Trophoblast cell (in vitro differentiated cells and primary cell): ENCODE measurements at regions not wholly inside any gene's neighbourhood (a gene's known extent, or its start where the extent isn't known, plus 50 kb on each side); places are given as distances from the start of the nearest gene placed in this dataset.

ENCODE experiments used
- DNase-seq, 2 donors: peaks; one replicate each; pipeline ENCODE4 v3.0.0-alpha.2; 2016
- H2AFZ ChIP-seq: 2 replicates; pipeline ENCODE4 v1.6.1; 2013; ENCODE audit warnings: low read length, moderate library complexity, mild to moderate bottlenecking; ENCODE audit not compliant: insufficient read depth, poor library complexity
- H2AK5ac ChIP-seq: 2 replicates; pipeline ENCODE4 v1.6.1; 2013; ENCODE audit warnings: mild to moderate bottlenecking, low read length
- H2BK120ac ChIP-seq: 2 replicates; pipeline ENCODE4 v1.6.1; 2013; ENCODE audit warnings: low read length, mild to moderate bottlenecking, moderate library complexity; ENCODE audit not compliant: insufficient read depth, poor library complexity
- H2BK12ac ChIP-seq: 2 replicates; pipeline ENCODE4 v1.6.1; 2013; ENCODE audit warnings: mild to moderate bottlenecking, low read length, moderate library complexity
- H2BK5ac ChIP-seq: 2 replicates; pipeline ENCODE4 v1.6.1; 2013; ENCODE audit warnings: low read length, low read depth, moderate library complexity, mild to moderate bottlenecking; ENCODE audit not compliant: poor library complexity
- H3K14ac ChIP-seq: 2 replicates; pipeline ENCODE4 v1.6.1; 2013; ENCODE audit warnings: mild to moderate bottlenecking, low read length
- H3K18ac ChIP-seq: 2 replicates; pipeline ENCODE4 v1.6.1; 2013; ENCODE audit warnings: mild to moderate bottlenecking, low read length
- H3K23ac ChIP-seq: 2 replicates; pipeline ENCODE4 v1.6.1; 2013; ENCODE audit warnings: low read length
- H3K27ac ChIP-seq: 2 replicates; pipeline ENCODE4 v1.5.1; 2013; ENCODE audit warnings: low read depth, mild to moderate bottlenecking, inconsistent platforms, low read length, moderate library complexity
- H3K27me3 ChIP-seq: 2 replicates; pipeline ENCODE4 v1.6.1; 2013; ENCODE audit warnings: inconsistent platforms, mild to moderate bottlenecking, low read length, moderate library complexity; ENCODE audit not compliant: insufficient read depth
- H3K36me3 ChIP-seq, 2 experiments: 1 replicate in 1 of 2; 2 replicates in 1 of 2; pipeline ENCODE4 v1.6.1; 2013; ENCODE audit warnings: low read length in 2 of 2, mild to moderate bottlenecking in 2 of 2, moderate library complexity in 1 of 2; ENCODE audit not compliant: insufficient read depth in 2 of 2, control insufficient read depth in 1 of 2
- H3K4ac ChIP-seq: 2 replicates; pipeline ENCODE4 v1.6.1; 2013; ENCODE audit warnings: low read depth, mild to moderate bottlenecking, low read length, moderate library complexity
- H3K4me1 ChIP-seq, 2 experiments: 1 replicate in 1 of 2; 2 replicates in 1 of 2; pipeline ENCODE4 v1.6.1; 2013; ENCODE audit warnings: low read length in 2 of 2, mild to moderate bottlenecking in 2 of 2, moderate library complexity in 1 of 2; ENCODE audit not compliant: insufficient read depth in 2 of 2, control insufficient read depth in 1 of 2
- H3K4me2 ChIP-seq: 2 replicates; pipeline ENCODE4 v1.6.1; 2013; ENCODE audit warnings: inconsistent platforms, mild to moderate bottlenecking, low read length, moderate library complexity
- H3K4me3 ChIP-seq: 2 replicates; pipeline ENCODE4 v1.5.1; 2013; ENCODE audit warnings: mild to moderate bottlenecking, low read depth, low read length, inconsistent platforms
- H3K79me1 ChIP-seq: one replicate; pipeline ENCODE4 v1.6.1; 2013; ENCODE audit warnings: low read length
- H3K79me2 ChIP-seq: 2 replicates; pipeline ENCODE4 v1.6.1; 2013; ENCODE audit warnings: low read length, mild to moderate bottlenecking; ENCODE audit not compliant: control insufficient read depth, insufficient read depth, poor library complexity
- H3K9ac ChIP-seq: 2 replicates; pipeline ENCODE4 v1.6.1; 2013; ENCODE audit warnings: mild to moderate bottlenecking, low read length
- H3K9me3 ChIP-seq: 2 replicates; pipeline ENCODE4 v1.6.1; 2013; ENCODE audit warnings: low read depth, mild to moderate bottlenecking, control low read depth, inconsistent platforms, low read length; ENCODE audit not compliant: insufficient read depth
- H4K12ac ChIP-seq: 2 replicates; pipeline ENCODE4 v1.6.1; 2013; ENCODE audit warnings: low read depth, mild to moderate bottlenecking, low read length, moderate library complexity
- H4K8ac ChIP-seq: 2 replicates; pipeline ENCODE4 v1.6.1; 2013; ENCODE audit warnings: low read depth, mild to moderate bottlenecking, low read length, moderate library complexity
- H4K91ac ChIP-seq: one replicate; pipeline ENCODE4 v1.6.1; 2013; ENCODE audit warnings: low read depth, mild to moderate bottlenecking, low read length, moderate library complexity
- WGBS: extraction: QIAGEN DNeasy Blood & Tissue Kit; methylation state at CpG from one replicate; pipeline ENCODE4 v1.1.7; 2013; ENCODE audit warnings: missing lambda C conversion rate; ENCODE audit not compliant: insufficient read length, insufficient coverage; ENCODE audit errors: extremely low coverage; 5-methylcytosine and 5-hydroxymethylcytosine counted together

GRCh38 chr7:118944271-118944670 lies 719.8 kb downstream of the ANKRD7 start:
- DNase-seq = no peak
- no peak overlapping the region for H3K4me3 ChIP-seq
- no peak overlapping the region for H2BK120ac ChIP-seq
- H4K91ac ChIP-seq = no peak overlapping the region
- H4K12ac ChIP-seq = no peak overlapping the region
- H3K9ac ChIP-seq = no peak overlapping the region
- no peak overlapping the region for H3K14ac ChIP-seq
- H2BK5ac ChIP-seq = no peak overlapping the region
- H3K4me1 ChIP-seq = no peaks in the 10 kb centered on the region
- WGBS = no CpG with 5 or more reads among the region's 5 CpGs
- H4K8ac ChIP-seq = no peak overlapping the region
- no peaks in the 10 kb centered on the region for H3K9me3 ChIP-seq
- no peak overlapping the region for H3K23ac ChIP-seq
- no peaks in the 10 kb centered on the region for H3K36me3 ChIP-seq
- H2BK12ac ChIP-seq = no peak overlapping the region
- no peak overlapping the region for H3K18ac ChIP-seq
- H2AFZ ChIP-seq = no peak overlapping the region
- no peaks in the 10 kb centered on the region for H3K79me1 ChIP-seq
- no peak overlapping the region for H3K27ac ChIP-seq
- no peaks in the 10 kb centered on the region for H3K27me3 ChIP-seq
- no peak overlapping the region for H2AK5ac ChIP-seq
- no peak overlapping the region for H3K4ac ChIP-seq
- H3K79me2 ChIP-seq = no peaks in the 10 kb centered on the region
- H3K4me2 ChIP-seq = no peak overlapping the region

GRCh38 chr7:118945911-118946682 lies 721.6 kb downstream of the ANKRD7 start:
- Histone ChIP-seq H3K14ac (no peak overlapping the region), H3K79me2 (no peaks in the 10 kb centered on the region)

DNA sequence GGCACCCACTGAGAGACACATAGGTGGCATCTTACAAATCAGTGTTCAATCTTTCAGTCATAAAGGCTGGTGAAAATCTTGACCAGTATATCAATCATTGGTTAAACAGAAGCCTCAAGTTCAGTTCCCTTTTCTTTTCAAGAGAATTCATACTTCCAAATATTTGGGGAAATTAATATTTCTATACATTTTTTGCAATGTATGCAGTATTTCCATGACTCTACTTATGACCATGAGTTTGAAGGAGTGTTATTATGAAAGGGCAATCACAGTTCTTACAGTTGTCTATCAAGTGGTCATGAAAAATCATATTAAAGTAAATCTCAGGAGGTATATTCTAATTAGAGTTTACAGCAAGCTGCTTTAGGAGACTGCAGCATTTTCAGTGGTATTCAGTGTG lies 724.0 kb downstream of the ANKRD7 start:
- H3K36me3 ChIP-seq = no peaks in the 10 kb centered on the region

More at GRCh38 chr7:118945911-118946682, 721.6 kb downstream of the ANKRD7 start:
- H2BK120ac ChIP-seq = no peak overlapping the region
- H3K79me1 ChIP-seq = no peaks in the 10 kb centered on the region
- no peak overlapping the region for H3K4me3 ChIP-seq
- no peak overlapping the region for H3K4me2 ChIP-seq
- H3K23ac ChIP-seq = no peak overlapping the region
- no peaks in the 10 kb centered on the region for H3K4me1 ChIP-seq
- H2BK12ac ChIP-seq = no peak overlapping the region
- no peak overlapping the region for H4K12ac ChIP-seq
- no peak overlapping the region for H2AFZ ChIP-seq
- no peak overlapping the region for H3K9ac ChIP-seq
- no peak overlapping the region for H2AK5ac ChIP-seq
- no CpG with 5 or more reads among the region's 13 CpGs for WGBS
- no peaks in the 10 kb centered on the region for H3K27me3 ChIP-seq
- no peak overlapping the region for H3K18ac ChIP-seq
- no peak for DNase-seq
- H4K91ac ChIP-seq = no peak overlapping the region
- no peaks in the 10 kb centered on the region for H3K9me3 ChIP-seq
- H3K27ac ChIP-seq = no peak overlapping the region
- H3K36me3 ChIP-seq = no peaks in the 10 kb centered on the region
- no peak overlapping the region for H2BK5ac ChIP-seq
- no peak overlapping the region for H3K4ac ChIP-seq
- no peak overlapping the region for H4K8ac ChIP-seq

GRCh38 chr7:118949031-118949430 lies 724.5 kb downstream of the ANKRD7 start:
- no peak for DNase-seq
- H3K4me3 ChIP-seq = no peak overlapping the region
- no CpG with 5 or more reads among the region's 1 CpG for WGBS

More for the DNA sequence above, 724.0 kb downstream of the ANKRD7 start:
- Histone ChIP-seq H3K79me2 (no peaks in the 10 kb centered on the region), H3K27ac (no peak overlapping the region), H4K8ac (no peak overlapping the region), H3K9ac (no peak overlapping the region), H2BK5ac (no peak overlapping the region), H3K9me3 (no peaks in the 10 kb centered on the region), H3K4me2 (no peak overlapping the region), H4K91ac (no peak overlapping the region), H3K4me3 (no peak overlapping the region), H4K12ac (no peak overlapping the region), H3K79me1 (no peaks in the 10 kb centered on the region), H2BK12ac (no peak overlapping the region), H3K4me1 (no peaks in the 10 kb centered on the region), H3K18ac (no peak overlapping the region), H3K14ac (no peak overlapping the region), H3K27me3 (no peaks in the 10 kb centered on the region), H2BK120ac (no peak overlapping the region), H2AK5ac (no peak overlapping the region), H3K23ac (no peak overlapping the region), H2AFZ (no peak overlapping the region), H3K4ac (no peak overlapping the region)
- DNase-seq = no peak

More at GRCh38 chr7:118949031-118949430, 724.5 kb downstream of the ANKRD7 start:
- no peaks in the 10 kb centered on the region for H3K36me3 ChIP-seq
- no peak overlapping the region for H2AFZ ChIP-seq
- no peak overlapping the region for H3K27ac ChIP-seq
- no peak overlapping the region for H2BK12ac ChIP-seq
- H4K12ac ChIP-seq = no peak overlapping the region
- no peaks in the 10 kb centered on the region for H3K79me2 ChIP-seq
- no peak overlapping the region for H3K9ac ChIP-seq
- H3K27me3 ChIP-seq = no peaks in the 10 kb centered on the region
- no peak overlapping the region for H4K91ac ChIP-seq
- H3K4me2 ChIP-seq = no peak overlapping the region
- no peaks in the 10 kb centered on the region for H3K4me1 ChIP-seq
- H4K8ac ChIP-seq = no peak overlapping the region
- no peak overlapping the region for H2BK120ac ChIP-seq
- H3K14ac ChIP-seq = no peak overlapping the region
- no peak overlapping the region for H2BK5ac ChIP-seq
- no peak overlapping the region for H2AK5ac ChIP-seq
- H3K18ac ChIP-seq = no peak overlapping the region
- no peak overlapping the region for H3K23ac ChIP-seq
- no peak overlapping the region for H3K4ac ChIP-seq
- no peaks in the 10 kb centered on the region for H3K9me3 ChIP-seq
- no peaks in the 10 kb centered on the region for H3K79me1 ChIP-seq
